ENCODE measurements at regions not wholly inside any gene's neighbourhood (a gene's known extent, or its start where the extent isn't known, plus 50 kb on each side); places are given as distances from the start of the nearest gene placed in this dataset.
"Not testable (repeated sequence)": the region's sequence is repeated elsewhere in the genome, so short reads cannot be mapped to it uniquely, and the experiment has no call there.

DNA sequence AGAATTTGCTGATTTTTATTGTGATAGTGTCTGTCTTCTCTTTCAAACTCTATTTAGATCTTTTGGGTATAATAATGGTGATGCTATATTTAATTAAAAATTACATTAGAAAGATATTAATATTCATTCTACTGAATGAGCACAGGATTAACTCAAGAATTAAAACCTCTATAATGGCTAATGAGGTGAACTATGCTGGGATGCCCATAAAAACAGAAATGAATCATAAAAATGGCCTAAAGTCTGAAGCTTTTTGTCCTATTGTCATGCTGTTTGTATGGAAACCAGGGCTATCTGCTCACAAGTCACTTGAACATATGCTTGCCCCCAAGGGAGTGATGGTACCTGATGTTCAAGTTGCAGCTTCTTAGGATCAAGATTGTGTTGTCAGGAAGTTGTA is 76.2 kb upstream of the ICA1 start:
- Histone ChIP-seq H3K27me3 (ENCODE audit: insufficient read depth, low read depth, low read length) (no peaks in the 10 kb centered on the region), H3K9me3 (ENCODE audit: low read length) (no peaks in the 10 kb centered on the region), H3K27ac (ENCODE audit: low read length) (no peak overlapping the region), H3K36me3 (ENCODE audit: insufficient read depth, low read length) (no peaks in the 10 kb centered on the region), H3K4me3 (ENCODE audit: low read length) (no peak overlapping the region), H3K9ac (ENCODE audit: low read length) (no peak overlapping the region), H3F3A (ENCODE audit: insufficient read depth, low read length, poor library complexity, severe bottlenecking) (no peaks in the 10 kb centered on the region), H2AFZ (ENCODE audit: low read depth, low read length) (no peak overlapping the region), H3K79me2 (replicated peaks; ENCODE audit: insufficient read depth, low read length) (no peaks in the 10 kb centered on the region), H4K20me1 (ENCODE audit: insufficient read depth) (no peaks in the 10 kb centered on the region), H3K4me2 (ENCODE audit: low read length) (no peak overlapping the region), H3K9me2 (ENCODE audit: insufficient read depth, low read length) (no peaks in the 10 kb centered on the region)
- TF ChIP-seq POLR2AphosphoS5 (IDR thresholded peaks at IDR 0.05) (no peak), EZH2 (IDR thresholded peaks at IDR 0.05; ENCODE audit: borderline replicate concordance, insufficient read depth, low read length, poor library complexity, severe bottlenecking) (no peak), MXI1 (conservative IDR thresholded peaks at IDR 0.05; ENCODE audit: poor library complexity, severe bottlenecking) (no peak), EP300 (conservative IDR thresholded peaks at IDR 0.05; ENCODE audit: poor library complexity, severe bottlenecking) (no peak), SMC3 (conservative IDR thresholded peaks at IDR 0.05; ENCODE audit: poor library complexity) (no peak), RAD21 (conservative IDR thresholded peaks at IDR 0.05) (no peak), TAF1 (IDR thresholded peaks at IDR 0.05; ENCODE audit: low read depth) (no peak)
- TF ChIP-seq, protein P1, sequence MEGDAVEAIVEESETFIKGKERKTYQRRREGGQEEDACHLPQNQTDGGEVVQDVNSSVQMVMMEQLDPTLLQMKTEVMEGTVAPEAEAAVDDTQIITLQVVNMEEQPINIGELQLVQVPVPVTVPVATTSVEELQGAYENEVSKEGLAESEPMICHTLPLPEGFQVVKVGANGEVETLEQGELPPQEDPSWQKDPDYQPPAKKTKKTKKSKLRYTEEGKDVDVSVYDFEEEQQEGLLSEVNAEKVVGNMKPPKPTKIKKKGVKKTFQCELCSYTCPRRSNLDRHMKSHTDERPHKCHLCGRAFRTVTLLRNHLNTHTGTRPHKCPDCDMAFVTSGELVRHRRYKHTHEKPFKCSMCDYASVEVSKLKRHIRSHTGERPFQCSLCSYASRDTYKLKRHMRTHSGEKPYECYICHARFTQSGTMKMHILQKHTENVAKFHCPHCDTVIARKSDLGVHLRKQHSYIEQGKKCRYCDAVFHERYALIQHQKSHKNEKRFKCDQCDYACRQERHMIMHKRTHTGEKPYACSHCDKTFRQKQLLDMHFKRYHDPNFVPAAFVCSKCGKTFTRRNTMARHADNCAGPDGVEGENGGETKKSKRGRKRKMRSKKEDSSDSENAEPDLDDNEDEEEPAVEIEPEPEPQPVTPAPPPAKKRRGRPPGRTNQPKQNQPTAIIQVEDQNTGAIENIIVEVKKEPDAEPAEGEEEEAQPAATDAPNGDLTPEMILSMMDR (IDR thresholded peaks at IDR 0.05; ENCODE audit: poor library complexity, severe bottlenecking): no peak
- TF ChIP-seq, protein P2, sequence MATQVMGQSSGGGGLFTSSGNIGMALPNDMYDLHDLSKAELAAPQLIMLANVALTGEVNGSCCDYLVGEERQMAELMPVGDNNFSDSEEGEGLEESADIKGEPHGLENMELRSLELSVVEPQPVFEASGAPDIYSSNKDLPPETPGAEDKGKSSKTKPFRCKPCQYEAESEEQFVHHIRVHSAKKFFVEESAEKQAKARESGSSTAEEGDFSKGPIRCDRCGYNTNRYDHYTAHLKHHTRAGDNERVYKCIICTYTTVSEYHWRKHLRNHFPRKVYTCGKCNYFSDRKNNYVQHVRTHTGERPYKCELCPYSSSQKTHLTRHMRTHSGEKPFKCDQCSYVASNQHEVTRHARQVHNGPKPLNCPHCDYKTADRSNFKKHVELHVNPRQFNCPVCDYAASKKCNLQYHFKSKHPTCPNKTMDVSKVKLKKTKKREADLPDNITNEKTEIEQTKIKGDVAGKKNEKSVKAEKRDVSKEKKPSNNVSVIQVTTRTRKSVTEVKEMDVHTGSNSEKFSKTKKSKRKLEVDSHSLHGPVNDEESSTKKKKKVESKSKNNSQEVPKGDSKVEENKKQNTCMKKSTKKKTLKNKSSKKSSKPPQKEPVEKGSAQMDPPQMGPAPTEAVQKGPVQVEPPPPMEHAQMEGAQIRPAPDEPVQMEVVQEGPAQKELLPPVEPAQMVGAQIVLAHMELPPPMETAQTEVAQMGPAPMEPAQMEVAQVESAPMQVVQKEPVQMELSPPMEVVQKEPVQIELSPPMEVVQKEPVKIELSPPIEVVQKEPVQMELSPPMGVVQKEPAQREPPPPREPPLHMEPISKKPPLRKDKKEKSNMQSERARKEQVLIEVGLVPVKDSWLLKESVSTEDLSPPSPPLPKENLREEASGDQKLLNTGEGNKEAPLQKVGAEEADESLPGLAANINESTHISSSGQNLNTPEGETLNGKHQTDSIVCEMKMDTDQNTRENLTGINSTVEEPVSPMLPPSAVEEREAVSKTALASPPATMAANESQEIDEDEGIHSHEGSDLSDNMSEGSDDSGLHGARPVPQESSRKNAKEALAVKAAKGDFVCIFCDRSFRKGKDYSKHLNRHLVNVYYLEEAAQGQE (IDR thresholded peaks at IDR 0.05; ENCODE audit: borderline replicate concordance): no peak

DNA sequence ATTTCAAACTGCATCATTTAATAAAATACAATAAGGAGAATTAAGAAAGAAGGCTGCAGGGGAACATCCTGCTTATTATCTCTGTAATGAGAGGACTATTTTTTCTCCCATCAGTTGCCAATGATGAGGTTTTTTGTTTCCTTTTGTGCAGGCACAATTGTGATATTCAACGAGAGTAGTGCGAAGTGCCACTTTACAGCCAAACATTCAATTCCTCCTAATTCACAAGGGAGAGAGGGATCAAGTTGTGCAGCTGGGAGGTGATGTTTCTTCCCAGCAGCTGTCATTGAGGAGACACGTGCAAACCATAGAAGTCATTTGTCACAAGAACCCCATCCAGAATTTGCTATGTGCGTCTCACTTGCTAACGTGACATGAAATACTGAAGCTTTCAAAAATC is 81.6 kb upstream of the ICA1 start:
- Histone ChIP-seq H3K4me3 (ENCODE audit: low read length) (peak overlapping the region; percentile 27), H3K9me3 (ENCODE audit: low read length) (no peaks in the 10 kb centered on the region), H3K9me2 (ENCODE audit: insufficient read depth, low read length) (no peaks in the 10 kb centered on the region), H3K79me2 (replicated peaks; ENCODE audit: insufficient read depth, low read length) (no peaks in the 10 kb centered on the region), H3K36me3 (ENCODE audit: insufficient read depth, low read length) (no peaks in the 10 kb centered on the region), H3K27ac (ENCODE audit: low read length) (no peak overlapping the region), H4K20me1 (ENCODE audit: insufficient read depth) (no peaks in the 10 kb centered on the region), H3K4me2 (ENCODE audit: low read length) (peak overlapping the region; percentile 22), H3K27me3 (ENCODE audit: insufficient read depth, low read depth, low read length) (no peaks in the 10 kb centered on the region), H2AFZ (ENCODE audit: low read depth, low read length) (no peak overlapping the region), H3F3A (ENCODE audit: insufficient read depth, low read length, poor library complexity, severe bottlenecking) (no peaks in the 10 kb centered on the region), H3K9ac (ENCODE audit: low read length) (no peak overlapping the region)
- TF ChIP-seq EP300 (conservative IDR thresholded peaks at IDR 0.05; ENCODE audit: poor library complexity, severe bottlenecking) (peak; percentile 78), POLR2AphosphoS5 (IDR thresholded peaks at IDR 0.05) (no peak)

DNA sequence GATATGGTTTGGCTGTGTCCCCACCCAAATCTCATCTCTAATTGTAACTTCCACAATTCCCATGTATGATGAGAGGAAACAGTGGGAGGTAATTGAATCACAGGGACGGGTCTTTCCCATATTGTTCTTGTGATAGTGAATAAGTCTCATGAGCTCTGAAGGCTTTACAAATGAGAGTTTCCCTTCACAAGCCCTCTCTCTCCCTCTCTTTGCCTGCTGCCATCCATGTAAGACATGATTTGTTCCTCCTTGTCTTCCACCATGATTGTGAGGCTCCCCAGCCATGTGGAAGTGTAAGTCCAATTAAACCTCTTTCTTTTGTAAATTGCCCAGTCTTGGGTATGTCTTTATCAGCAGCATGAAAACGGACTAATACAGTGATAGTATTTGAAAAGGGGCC is 85.4 kb upstream of the ICA1 start:
- not testable (repeated sequence) for H3K79me2 ChIP-seq (replicated peaks; ENCODE audit: insufficient read depth, low read length); H3K9me2 ChIP-seq (ENCODE audit: insufficient read depth, low read length); H2AFZ ChIP-seq (ENCODE audit: low read depth, low read length); H3K4me3 ChIP-seq (ENCODE audit: low read length); H3K36me3 ChIP-seq (ENCODE audit: insufficient read depth, low read length); H4K20me1 ChIP-seq (ENCODE audit: insufficient read depth); H3K27ac ChIP-seq (ENCODE audit: low read length); H3K27me3 ChIP-seq (ENCODE audit: insufficient read depth, low read depth, low read length); H3K4me2 ChIP-seq (ENCODE audit: low read length); H3K9ac ChIP-seq (ENCODE audit: low read length); H3F3A ChIP-seq (ENCODE audit: insufficient read depth, low read length, poor library complexity, severe bottlenecking); H3K9me3 ChIP-seq (ENCODE audit: low read length)

DNA sequence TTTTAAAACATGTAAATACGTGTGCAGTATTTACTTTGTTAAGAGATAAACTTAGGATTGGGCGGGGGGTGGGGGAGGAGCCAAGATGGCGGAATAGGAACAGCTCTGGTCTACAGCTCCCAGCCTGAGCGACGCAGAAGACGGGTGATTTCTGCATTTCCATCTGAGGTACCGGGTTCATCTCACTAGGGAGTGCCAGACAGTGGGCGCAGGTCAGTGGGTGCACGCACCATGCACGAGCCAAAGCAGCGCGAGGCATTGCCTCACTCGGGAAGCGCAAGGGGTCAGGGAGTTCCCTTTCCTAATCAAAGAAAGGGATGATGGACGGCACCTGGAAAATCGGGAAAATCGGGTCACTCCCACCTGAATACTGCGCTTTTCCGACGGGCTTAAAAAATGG is 81.8 kb upstream of the NXPH1 start:
- H3K27ac ChIP-seq (ENCODE audit: low read length); H4K20me1 ChIP-seq (ENCODE audit: insufficient read depth); H3K4me3 ChIP-seq (ENCODE audit: low read length); H3K36me3 ChIP-seq (ENCODE audit: insufficient read depth, low read length); H3K79me2 ChIP-seq (replicated peaks; ENCODE audit: insufficient read depth, low read length); H3K9ac ChIP-seq (ENCODE audit: low read length); H2AFZ ChIP-seq (ENCODE audit: low read depth, low read length); H3K9me2 ChIP-seq (ENCODE audit: insufficient read depth, low read length); H3F3A ChIP-seq (ENCODE audit: insufficient read depth, low read length, poor library complexity, severe bottlenecking); H3K9me3 ChIP-seq (ENCODE audit: low read length); H3K27me3 ChIP-seq (ENCODE audit: insufficient read depth, low read depth, low read length); H3K4me2 ChIP-seq (ENCODE audit: low read length): not testable (repeated sequence)
